Kidney (tissue), 13 donors: ENCODE measurements at regions not wholly inside any gene's neighbourhood (a gene's known extent, or its start where the extent isn't known, plus 50 kb on each side); places are given as distances from the start of the nearest gene placed in this dataset.

Experiments used
- DNase-seq, 5 donors: peaks; one replicate each; pipeline ENCODE4 v3.0.0-alpha.2; 2013 to 2020
- FAIRE-seq: peaks from 2 replicates; lab custom pipeline; 2012; peaks lifted over from hg19 to GRCh38; lab: Jason Lieb, UNC
- H3K27ac ChIP-seq, 2 donors: one replicate each; pipeline ENCODE4 v1.7.0; 2013; ENCODE audit warnings: low read depth in 2 of 2, low read length in 2 of 2, inconsistent platforms in 1 of 2
- H3K27me3 ChIP-seq: one replicate; pipeline ENCODE4 v1.7.1; 2013; ENCODE audit warnings: low read length, inconsistent platforms; ENCODE audit not compliant: control insufficient read depth, insufficient read depth
- H3K36me3 ChIP-seq, 3 donors: one replicate each; pipeline versions ENCODE4 v1.7.0 to v1.7.1; 2013; ENCODE audit warnings: low read length in 3 of 3, control low read depth in 1 of 3, inconsistent platforms in 1 of 3; ENCODE audit not compliant: insufficient read depth in 3 of 3, control insufficient read depth in 2 of 3
- H3K4me1 ChIP-seq, 3 donors: one replicate each; pipeline versions ENCODE4 v1.7.0 to v1.7.1; 2013; ENCODE audit warnings: low read length in 3 of 3, inconsistent platforms in 1 of 3, low read depth in 1 of 3; ENCODE audit not compliant: control insufficient read depth in 2 of 3, insufficient read depth in 2 of 3
- H3K4me3 ChIP-seq, 3 donors: one replicate each; pipeline versions ENCODE4 v1.7.0 to v1.8.1; 2013; ENCODE audit warnings: low read length in 3 of 3, control low read depth in 1 of 3, inconsistent platforms in 1 of 3
- H3K9ac ChIP-seq, 3 donors: one replicate each; pipeline versions ENCODE4 v1.7.0 to v1.7.1; 2013; ENCODE audit warnings: low read length in 3 of 3, control low read depth in 1 of 3, inconsistent platforms in 1 of 3
- H3K9me3 ChIP-seq, 3 donors: one replicate each; pipeline versions ENCODE4 v1.7.0 to v1.7.1; 2013; ENCODE audit warnings: low read length in 3 of 3, control low read depth in 1 of 3, inconsistent platforms in 1 of 3; ENCODE audit not compliant: control insufficient read depth in 2 of 3, insufficient read depth in 1 of 3
- CTCF ChIP-seq: IDR thresholded peaks from 3 replicates; pipeline ENCODE4 v1.5.1; 2012; ENCODE audit warnings: mild to moderate bottlenecking, moderate library complexity, borderline replicate concordance; ENCODE audit not compliant: insufficient read depth; ENCODE audit errors: extremely low read depth
- intact Hi-C: fragments of 100-400 bp; cut with DNase I; formaldehyde crosslinking; loops from one replicate; pipeline ENCODE4 v1.11.1; 2022
- donor health status: control.
- donor health status: control.
- donor health status: control.
- donor health status: control.
- donor health status: control.
- donor health status: DM: yes; HTN: yes; CAD: no.
- donor health status: Normal renal cell carcinoma (clear cell type).

DNA sequence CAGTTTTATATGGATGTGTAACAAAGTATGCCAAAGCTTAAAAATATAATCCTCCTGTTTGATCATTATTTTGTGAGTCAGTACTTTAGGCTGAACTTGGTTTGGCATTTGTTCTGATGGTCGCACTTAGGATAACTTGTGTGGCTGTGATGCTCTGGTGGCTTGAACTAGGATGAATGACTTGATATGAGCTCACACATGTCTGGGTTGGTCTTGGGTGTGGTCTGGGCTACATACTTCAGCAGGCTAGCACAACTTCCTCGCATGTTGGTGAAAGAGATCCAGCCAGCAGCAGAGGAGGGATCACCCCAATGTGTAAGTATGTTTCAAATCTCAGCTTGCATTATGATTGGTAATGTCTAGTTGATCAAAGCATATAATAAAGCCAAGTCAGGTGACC, 969.1 kb upstream of the PCDH9 start:
- intact Hi-C loops = no loop called here
- Histone ChIP-seq H3K4me3 (no peak overlapping the region), H3K27me3 (no peaks in the 10 kb centered on the region), H3K27ac (no peak overlapping the region), H3K4me1 (no peaks in the 10 kb centered on the region), H3K9ac (no peak overlapping the region), H3K36me3 (no peaks in the 10 kb centered on the region), H3K9me3 (no peaks in the 10 kb centered on the region)
- FAIRE-seq (no peak), DNase-seq (no peak)
- TF ChIP-seq CTCF = no peak

GRCh38 chr13:68190818-68191217, 960.7 kb upstream of the PCDH9 start:
- TF ChIP-seq CTCF = no peak
- no peaks in the 10 kb centered on the region for H3K27me3 ChIP-seq
- no peaks in the 10 kb centered on the region for H3K4me1 ChIP-seq
- H3K36me3 ChIP-seq = no peaks in the 10 kb centered on the region
- DNase-seq = no peak
- no peaks in the 10 kb centered on the region for H3K9me3 ChIP-seq
- no peak overlapping the region for H3K27ac ChIP-seq
- no peak overlapping the region for H3K4me3 ChIP-seq
- FAIRE-seq = no peak
- no peak overlapping the region for H3K9ac ChIP-seq
- intact Hi-C loops = no loop called here

GRCh38 chr13:68185444-68186141, 955.5 kb upstream of the PCDH9 start:
- Histone ChIP-seq H3K27ac (no peak overlapping the region), H3K4me3 (no peak overlapping the region), H3K9ac (no peak overlapping the region), H3K9me3 (no peaks in the 10 kb centered on the region), H3K36me3 (no peaks in the 10 kb centered on the region), H3K27me3 (no peaks in the 10 kb centered on the region), H3K4me1 (no peaks in the 10 kb centered on the region)
- no peak for TF ChIP-seq CTCF
- DNase-seq = peak in 2 of 5 donors; percentile 2 to 6
- intact Hi-C loops = no loop called here
- no peak for FAIRE-seq

DNA sequence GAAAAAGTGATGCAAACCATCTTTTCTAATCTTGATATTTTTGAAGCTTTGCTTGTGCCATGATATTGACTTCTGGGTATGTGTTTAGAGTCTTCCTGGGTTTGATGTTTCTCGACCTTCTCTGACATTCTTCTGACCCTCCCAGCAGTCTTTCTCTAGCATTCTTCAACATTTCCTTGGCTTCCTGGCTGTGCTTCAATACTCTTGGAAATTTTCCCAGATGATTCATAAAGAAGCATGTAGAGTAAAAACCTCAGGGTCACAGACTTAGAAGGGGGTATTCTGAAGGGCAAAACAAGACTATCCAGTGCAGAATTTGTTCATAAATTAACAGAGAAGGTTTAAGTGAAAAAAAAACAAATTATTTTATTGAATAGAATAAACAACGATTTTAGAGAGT, 946.3 kb upstream of the PCDH9 start:
- Histone ChIP-seq H3K9ac (no peak overlapping the region), H3K4me1 (no peaks in the 10 kb centered on the region), H3K36me3 (no peaks in the 10 kb centered on the region), H3K27me3 (no peaks in the 10 kb centered on the region), H3K27ac (no peak overlapping the region), H3K4me3 (no peak overlapping the region), H3K9me3 (no peaks in the 10 kb centered on the region)
- no peak for TF ChIP-seq CTCF
- FAIRE-seq (no peak), DNase-seq (peak in 2 of 5 donors; percentile 21 to 40)
- intact Hi-C loops = no loop called here
